Prostate gland (tissue), 2 donors: ENCODE measurements at regions not wholly inside any gene's neighbourhood (a gene's known extent, or its start where the extent isn't known, plus 50 kb on each side); places are given as distances from the start of the nearest gene placed in this dataset.
A peak's percentile ranks its signal among the peaks of the same experiment; 100 is the strongest.
"Not testable (repeated sequence)": the region's sequence is repeated elsewhere in the genome, so short reads cannot be mapped to it uniquely, and the experiment has no call there.

Experiments
- DNase-seq: peaks from one replicate; pipeline ENCODE4 v3.0.0-alpha.2; 2019; ENCODE audit warnings: low spot score
- H3K27ac ChIP-seq, 2 donors: fragments of 200-600 bp; sonication (generic); 2 replicates each; pipeline ENCODE4 v1.5.1; 2017 to 2019
- H3K27me3 ChIP-seq: fragments of 200-600 bp; sonication (generic); replicated peaks from 2 replicates; pipeline ENCODE4 v1.5.1; 2019; ENCODE audit not compliant: insufficient read depth
- H3K36me3 ChIP-seq, 2 donors: fragments of 200-600 bp; sonication (generic); 1 replicate in 1 of 2; 2 replicates in 1 of 2; pipeline versions ENCODE4 v1.5.1 to v1.8.1; 2017 to 2019
- H3K4me1 ChIP-seq: fragments of 200-600 bp; sonication (generic); replicated peaks from 2 replicates; pipeline ENCODE4 v1.5.1; 2019
- H3K4me3 ChIP-seq, 2 donors: fragments of 200-600 bp; sonication (generic); 2 replicates each; pipeline ENCODE4 v1.5.1; 2017 to 2019
- H3K9me3 ChIP-seq: fragments of 200-600 bp; sonication (generic); 2 replicates; pipeline ENCODE4 v1.5.1; 2017
- POLR2A ChIP-seq: fragments of 450-650 bp; IDR thresholded peaks from one replicate; pipeline ENCODE4 v1.6.1; 2016; ENCODE audit warnings: antibody characterized with exemption, mild to moderate bottlenecking
- POLR2AphosphoS5 ChIP-seq: sonication (generic); formaldehyde crosslinking; IDR thresholded peaks from one replicate; pipeline ENCODE4 v1.6.1; 2017; ENCODE audit warnings: antibody characterized with exemption
- WGBS: methylation state at CpG from one replicate; pipeline ENCODE4 v1.1.5; 2018; 5-methylcytosine and 5-hydroxymethylcytosine counted together
- intact Hi-C: fragments of 100-400 bp; cut with DNase I; formaldehyde crosslinking; loops from one replicate; pipeline ENCODE4 v1.14.2; 2022
- TF ChIP-seq, protein P1 (sequence below), 4 experiments: fragments of 200-600 bp in 2 of 4; fragments of 450-650 bp in 2 of 4; sonication (generic) in 2 of 4; IDR thresholded peaks; 1 replicate in 3 of 4; 2 replicates in 1 of 4; pipeline ENCODE4 v1.5.1; 2016 to 2019; ENCODE audit warnings: antibody characterized with exemption in 4 of 4, mild to moderate bottlenecking in 2 of 4, moderate library complexity in 2 of 4

GRCh38 chr18:27298214-27298804 lies 113.2 kb upstream of the CHST9 start:
- no peak overlapping the region for H3K4me3 ChIP-seq
- no peak for TF ChIP-seq POLR2A
- TF ChIP-seq POLR2AphosphoS5: no peak
- TF ChIP-seq, protein P1, sequence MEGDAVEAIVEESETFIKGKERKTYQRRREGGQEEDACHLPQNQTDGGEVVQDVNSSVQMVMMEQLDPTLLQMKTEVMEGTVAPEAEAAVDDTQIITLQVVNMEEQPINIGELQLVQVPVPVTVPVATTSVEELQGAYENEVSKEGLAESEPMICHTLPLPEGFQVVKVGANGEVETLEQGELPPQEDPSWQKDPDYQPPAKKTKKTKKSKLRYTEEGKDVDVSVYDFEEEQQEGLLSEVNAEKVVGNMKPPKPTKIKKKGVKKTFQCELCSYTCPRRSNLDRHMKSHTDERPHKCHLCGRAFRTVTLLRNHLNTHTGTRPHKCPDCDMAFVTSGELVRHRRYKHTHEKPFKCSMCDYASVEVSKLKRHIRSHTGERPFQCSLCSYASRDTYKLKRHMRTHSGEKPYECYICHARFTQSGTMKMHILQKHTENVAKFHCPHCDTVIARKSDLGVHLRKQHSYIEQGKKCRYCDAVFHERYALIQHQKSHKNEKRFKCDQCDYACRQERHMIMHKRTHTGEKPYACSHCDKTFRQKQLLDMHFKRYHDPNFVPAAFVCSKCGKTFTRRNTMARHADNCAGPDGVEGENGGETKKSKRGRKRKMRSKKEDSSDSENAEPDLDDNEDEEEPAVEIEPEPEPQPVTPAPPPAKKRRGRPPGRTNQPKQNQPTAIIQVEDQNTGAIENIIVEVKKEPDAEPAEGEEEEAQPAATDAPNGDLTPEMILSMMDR (IDR thresholded peaks at IDR 0.05): peak in 2 of 4 experiments; percentile 51 to 52
- no peak overlapping the region for H3K27ac ChIP-seq
- H3K9me3 ChIP-seq: no peaks in the 10 kb centered on the region
- no peaks in the 10 kb centered on the region for H3K36me3 ChIP-seq
- WGBS: 71% methylated on average over 4 of the region's 4 CpGs
- H3K4me1 ChIP-seq: no peaks in the 10 kb centered on the region
- H3K27me3 ChIP-seq: no peaks in the 10 kb centered on the region
- no peak for DNase-seq
- intact Hi-C loops: no loop called here

GRCh38 chr18:27285973-27286562 lies 101.0 kb upstream of the CHST9 start:
- intact Hi-C loops, H3K9me3 ChIP-seq, H3K27me3 ChIP-seq, DNase-seq, H3K4me1 ChIP-seq, H3K4me3 ChIP-seq, H3K36me3 ChIP-seq, H3K27ac ChIP-seq: not testable (repeated sequence)
- WGBS: 89% methylated on average over 2 of the region's 2 CpGs

DNA sequence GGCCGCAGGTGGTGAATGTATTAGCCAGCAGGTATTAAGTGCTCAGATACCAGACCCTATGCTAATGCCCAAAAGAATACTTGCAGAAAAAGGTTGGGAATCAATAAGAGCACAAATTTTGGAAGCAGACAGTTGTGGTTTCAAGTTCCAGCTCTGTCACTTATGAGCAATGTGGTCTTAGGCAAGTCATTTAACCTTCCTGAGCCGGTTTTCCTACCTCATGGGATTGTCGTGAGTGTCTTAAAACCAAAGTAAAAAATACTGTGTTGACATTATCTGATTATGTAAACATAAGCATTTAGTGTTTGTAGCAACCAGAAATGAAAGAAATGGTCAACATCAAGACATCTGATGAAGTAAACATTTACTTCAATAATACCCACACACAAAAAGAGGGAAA lies 93.0 kb upstream of the CHST9 start:
- Histone ChIP-seq H3K27ac (no peak overlapping the region), H3K4me3 (no peak overlapping the region), H3K27me3 (no peaks in the 10 kb centered on the region), H3K9me3 (no peaks in the 10 kb centered on the region), H3K36me3 (no peaks in the 10 kb centered on the region), H3K4me1 (no peaks in the 10 kb centered on the region)
- 74% methylated on average over 3 of the region's 3 CpGs for WGBS
- no peak for DNase-seq
- TF ChIP-seq, protein P1 (IDR thresholded peaks at IDR 0.05): no peak
- TF ChIP-seq POLR2A (no peak), POLR2AphosphoS5 (no peak)
- intact Hi-C loops: no loop called here

DNA sequence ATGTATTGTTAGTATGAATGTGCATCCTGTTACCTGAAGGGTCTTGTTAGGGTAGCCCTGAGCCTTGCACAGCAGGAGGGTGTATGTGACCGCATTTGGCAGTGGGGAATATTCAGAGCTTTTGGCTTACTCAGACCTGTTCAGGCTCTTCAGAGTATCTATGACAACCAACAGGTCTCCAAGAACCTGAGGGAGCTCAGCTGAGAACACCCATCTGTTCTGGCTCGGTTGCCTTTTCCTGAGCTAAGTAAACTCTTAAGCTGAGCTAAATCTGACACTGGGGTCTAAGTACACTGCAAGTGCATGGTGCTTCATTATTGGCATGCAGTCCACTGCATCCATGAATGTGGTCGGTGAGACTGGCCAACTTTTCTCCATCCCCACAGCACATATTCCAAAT lies 92.4 kb upstream of the CHST9 start:
- 84% methylated on average over 3 of the region's 3 CpGs for WGBS
- no peaks in the 10 kb centered on the region for H3K9me3 ChIP-seq
- H3K27ac ChIP-seq: no peak overlapping the region
- H3K36me3 ChIP-seq: no peaks in the 10 kb centered on the region
- no peak for DNase-seq
- intact Hi-C loops: no loop called here
- no peaks in the 10 kb centered on the region for H3K4me1 ChIP-seq
- H3K27me3 ChIP-seq: no peaks in the 10 kb centered on the region
- TF ChIP-seq POLR2A (no peak), POLR2AphosphoS5 (no peak)
- TF ChIP-seq, protein P1 (IDR thresholded peaks at IDR 0.05): no peak
- no peak overlapping the region for H3K4me3 ChIP-seq

DNA sequence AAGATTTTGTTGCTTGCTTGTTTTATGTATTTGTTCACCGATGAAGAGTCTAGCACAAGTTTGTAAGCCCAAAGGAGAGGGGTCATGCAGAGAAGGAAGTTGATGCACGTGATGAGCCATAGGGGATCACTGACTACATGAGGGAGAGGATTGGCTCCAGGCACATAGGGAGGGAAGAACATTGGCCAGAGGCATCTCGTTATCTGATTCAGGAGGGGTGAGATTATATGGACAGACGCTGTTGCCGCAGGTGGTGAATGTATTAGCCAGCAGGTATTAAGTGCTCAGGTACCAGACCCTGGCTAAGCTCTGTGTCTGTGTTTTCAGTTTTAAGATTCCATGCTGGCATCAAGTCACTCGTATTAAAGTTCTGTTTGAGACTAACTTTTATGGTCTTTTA lies 91.8 kb upstream of the CHST9 start:
- intact Hi-C loops: no loop called here
- no peak overlapping the region for H3K27ac ChIP-seq
- no peaks in the 10 kb centered on the region for H3K36me3 ChIP-seq
- no peak for DNase-seq
- 88% methylated on average over 6 of the region's 6 CpGs for WGBS
- TF ChIP-seq POLR2AphosphoS5: no peak
- no peak for TF ChIP-seq POLR2A
- TF ChIP-seq, protein P1 (IDR thresholded peaks at IDR 0.05): no peak
- H3K27me3 ChIP-seq: no peaks in the 10 kb centered on the region
- no peak overlapping the region for H3K4me3 ChIP-seq
- H3K9me3 ChIP-seq: no peaks in the 10 kb centered on the region
- H3K4me1 ChIP-seq: no peaks in the 10 kb centered on the region
